Endothelial cell of umbilical vein (primary cell): ENCODE measurements at regions not wholly inside any gene's neighbourhood (a gene's known extent, or its start where the extent isn't known, plus 50 kb on each side); places are given as distances from the start of the nearest gene placed in this dataset.

Experiments used
- BruUV-seq: library from RNA; stranded (reverse); fragments of 400-500 nt; replicated peaks from 2 replicates; lab custom pipeline; 2021; lab: Mats Ljungman, UMichigan
- CTCF ChIA-PET: fragments of 300-600, 350-600 bp; sonication (Branson Sonifier 250); formaldehyde crosslinking; loops from one replicate; lab custom pipeline; 2021; ENCODE audit warnings: antibody characterized with exemption, inconsistent platforms; lab: Charles Lee
- POLR2A ChIA-PET: fragments of 300-600, 350-600 bp; sonication (Branson Sonifier 250); formaldehyde crosslinking; loops from one replicate; lab custom pipeline; 2021; ENCODE audit warnings: antibody characterized with exemption, inconsistent platforms; lab: Charles Lee
- DNase-seq: peaks from one replicate; pipeline ENCODE4 v3.0.0-alpha.2; 2011; ENCODE audit warnings: low read depth, low spot score
- FAIRE-seq: peaks from 2 replicates; lab custom pipeline; 2011; peaks lifted over from hg19 to GRCh38; lab: Jason Lieb, UNC
- H2AFZ ChIP-seq: 2 replicates; pipeline ENCODE4 v1.6.0; 2012; ENCODE audit warnings: low read depth, low read length, control low read depth, inconsistent platforms
- H3K27ac ChIP-seq: 2 replicates; pipeline ENCODE4 v1.5.1; 2011; ENCODE audit warnings: low read depth, mild to moderate bottlenecking, control low read depth, low read length, moderate library complexity; ENCODE audit not compliant: insufficient read depth
- H3K27me3 ChIP-seq, 2 experiments: 2 replicates each; pipeline versions ENCODE4 v1.6.0 to v1.6.1; 2011; ENCODE audit warnings: low read length in 2 of 2, mixed read lengths in 1 of 2; ENCODE audit not compliant: control insufficient read depth in 2 of 2, insufficient read depth in 2 of 2
- H3K36me3 ChIP-seq, 2 experiments: 2 replicates in 1 of 2; 3 replicates in 1 of 2; pipeline ENCODE4 v1.5.1; 2011; ENCODE audit warnings: low read length in 2 of 2, mild to moderate bottlenecking in 1 of 2, moderate library complexity in 1 of 2; ENCODE audit not compliant: control insufficient read depth in 2 of 2, insufficient read depth in 2 of 2; ENCODE audit errors: extremely low read depth in 1 of 2
- H3K4me1 ChIP-seq: 3 replicates; pipeline ENCODE4 v1.5.1; 2011; ENCODE audit warnings: mild to moderate bottlenecking, low read length; ENCODE audit not compliant: control insufficient read depth, insufficient read depth; ENCODE audit errors: extremely low read depth
- H3K4me2 ChIP-seq: 2 replicates; pipeline ENCODE4 v1.6.1; 2011; ENCODE audit warnings: low read length, control low read depth, mixed read lengths; ENCODE audit not compliant: insufficient read depth
- H3K4me3 ChIP-seq, 3 experiments: fragments of 200-600 bp in 1 of 3; sonication (generic), shearing (Covaris generic) in 1 of 3; replicated peaks in 1 of 3; 2 replicates each; pipeline ENCODE4 v1.5.1; 2011 to 2016; ENCODE audit warnings: control low read depth in 3 of 3, low read length in 3 of 3, mild to moderate bottlenecking in 2 of 3, inconsistent platforms in 1 of 3, low read depth in 1 of 3, moderate library complexity in 1 of 3; ENCODE audit not compliant: insufficient read depth in 1 of 3
- H3K79me2 ChIP-seq: 2 replicates; pipeline ENCODE4 v1.6.0; 2012; ENCODE audit warnings: low read length, inconsistent platforms; ENCODE audit not compliant: control insufficient read depth, insufficient read depth
- H3K9ac ChIP-seq: replicated peaks from 2 replicates; pipeline ENCODE3; 2011; ENCODE audit warnings: low read length, control low read depth; ENCODE audit not compliant: insufficient read depth; ENCODE audit errors: extremely low read depth
- H3K9me1 ChIP-seq: replicated peaks from 3 replicates; pipeline ENCODE4 v1.6.0; 2011; ENCODE audit warnings: mild to moderate bottlenecking, low read length; ENCODE audit not compliant: control insufficient read depth, insufficient read depth; ENCODE audit errors: extremely low read depth
- H3K9me3 ChIP-seq: replicated peaks from 2 replicates; pipeline ENCODE4 v1.5.1; 2012; ENCODE audit warnings: low read length, inconsistent platforms; ENCODE audit not compliant: control insufficient read depth, insufficient read depth
- H4K20me1 ChIP-seq: replicated peaks from 2 replicates; pipeline ENCODE3; 2011; ENCODE audit warnings: mild to moderate bottlenecking, low read length; ENCODE audit not compliant: control insufficient read depth, insufficient read depth; ENCODE audit errors: extremely low read depth
- FOS ChIP-seq: IDR thresholded peaks from 2 replicates; pipeline ENCODE4 v1.6.1; 2011; ENCODE audit warnings: mild to moderate bottlenecking, low read length, moderate library complexity, borderline replicate concordance; ENCODE audit not compliant: insufficient read depth
- JUN ChIP-seq: IDR thresholded peaks from 2 replicates; pipeline ENCODE4 v1.6.1; 2011; ENCODE audit warnings: borderline replicate concordance, low read depth; ENCODE audit not compliant: insufficient read length, insufficient read depth
- MAX ChIP-seq: IDR thresholded peaks from 2 replicates; pipeline ENCODE4 v1.6.1; 2011; ENCODE audit not compliant: insufficient read depth, insufficient read length
- MYC ChIP-seq: IDR thresholded peaks from one replicate; pipeline ENCODE4 v1.6.1; 2011; ENCODE audit warnings: mild to moderate bottlenecking, low read depth, low read length
- POLR2A ChIP-seq: IDR thresholded peaks from 2 replicates; pipeline ENCODE4 v1.6.1; 2012; ENCODE audit warnings: low read depth, mild to moderate bottlenecking, control low read depth, low read length
- POLR2AphosphoS5 ChIP-seq: IDR thresholded peaks from 2 replicates; pipeline ENCODE4 v1.6.1; 2012; ENCODE audit warnings: low read depth, mild to moderate bottlenecking, control low read depth, low read length, moderate library complexity; ENCODE audit not compliant: insufficient read depth
- dilution Hi-C: fragments of 300-500 bp; cut with MboI; formaldehyde crosslinking; loops from one replicate; pipeline ENCODE4 v1.15.0; 2019; ENCODE audit warnings: low sequenced_read_pairs; ENCODE audit not compliant: extremely low pct_ligation_motif_present
- intact Hi-C: fragments of 100-400 bp; cut with micrococcal nuclease; formaldehyde crosslinking; loops from one replicate; pipeline ENCODE4 v1.10.0; 2022
- TF ChIP-seq, protein P1 (sequence below), 2 donors: IDR thresholded peaks; 1 replicate in 1 of 2; 2 replicates in 1 of 2; pipeline ENCODE4 v1.5.1; 2011; ENCODE audit warnings: low read length in 2 of 2, mild to moderate bottlenecking in 2 of 2, moderate library complexity in 2 of 2, control low read depth in 1 of 2, inconsistent platforms in 1 of 2, low read depth in 1 of 2; ENCODE audit not compliant: insufficient read depth in 1 of 2; ENCODE audit errors: extremely low read depth in 1 of 2

GRCh38 chr9:121550569-121551512 lies 51.2 kb upstream of the GGTA1 start:
- intact Hi-C loops = loop anchor here (1.0 to 2.0 kb wide), 9 partner anchors 18 to 441 kb away; partner anchors contain the start of gene DAB2IP
- H3K27ac ChIP-seq = no peak overlapping the region
- peak overlapping the region in 1 of 3 experiments; percentile 3 for H3K4me3 ChIP-seq
- POLR2A ChIA-PET = interaction anchor here (0.8 kb wide), 1 partner anchor 23 kb away, joined by 5 read pairs; no protein-coding TSS in a partner anchor
- no peaks in the 10 kb centered on the region for H3K4me1 ChIP-seq
- no peaks in the 10 kb centered on the region for H3K9me1 ChIP-seq
- peak overlapping the region; percentile 52 for H2AFZ ChIP-seq
- no peaks in the 10 kb centered on the region for H3K79me2 ChIP-seq
- H3K9ac ChIP-seq = no peak overlapping the region
- H3K9me3 ChIP-seq = no peaks in the 10 kb centered on the region
- H3K36me3 ChIP-seq = no peaks in the 10 kb centered on the region
- H3K4me2 ChIP-seq = no peak overlapping the region
- FAIRE-seq = peak; percentile 75
- peak; percentile 70 for DNase-seq
- H3K27me3 ChIP-seq = peaks cover 0 to 4% of the 10 kb centered on the region in 2 experiments
- no peaks in the 10 kb centered on the region for H4K20me1 ChIP-seq
- dilution Hi-C loops = no loop called here
- no peak for TF ChIP-seq FOS
- TF ChIP-seq, protein P1, sequence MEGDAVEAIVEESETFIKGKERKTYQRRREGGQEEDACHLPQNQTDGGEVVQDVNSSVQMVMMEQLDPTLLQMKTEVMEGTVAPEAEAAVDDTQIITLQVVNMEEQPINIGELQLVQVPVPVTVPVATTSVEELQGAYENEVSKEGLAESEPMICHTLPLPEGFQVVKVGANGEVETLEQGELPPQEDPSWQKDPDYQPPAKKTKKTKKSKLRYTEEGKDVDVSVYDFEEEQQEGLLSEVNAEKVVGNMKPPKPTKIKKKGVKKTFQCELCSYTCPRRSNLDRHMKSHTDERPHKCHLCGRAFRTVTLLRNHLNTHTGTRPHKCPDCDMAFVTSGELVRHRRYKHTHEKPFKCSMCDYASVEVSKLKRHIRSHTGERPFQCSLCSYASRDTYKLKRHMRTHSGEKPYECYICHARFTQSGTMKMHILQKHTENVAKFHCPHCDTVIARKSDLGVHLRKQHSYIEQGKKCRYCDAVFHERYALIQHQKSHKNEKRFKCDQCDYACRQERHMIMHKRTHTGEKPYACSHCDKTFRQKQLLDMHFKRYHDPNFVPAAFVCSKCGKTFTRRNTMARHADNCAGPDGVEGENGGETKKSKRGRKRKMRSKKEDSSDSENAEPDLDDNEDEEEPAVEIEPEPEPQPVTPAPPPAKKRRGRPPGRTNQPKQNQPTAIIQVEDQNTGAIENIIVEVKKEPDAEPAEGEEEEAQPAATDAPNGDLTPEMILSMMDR (IDR thresholded peaks at IDR 0.05; ENCODE audit: extremely low read depth in 1 of 2, insufficient read depth in 1 of 2, low read depth in 1 of 2, low read length in 2 of 2) = peak; percentile 89 to 94
- no peak for TF ChIP-seq POLR2AphosphoS5
- TF ChIP-seq POLR2A = no peak
- no peak for TF ChIP-seq JUN
- no peak for TF ChIP-seq MYC
- TF ChIP-seq MAX = no peak
- no TSS peak for BruUV-seq
- CTCF ChIA-PET = interaction anchor here (0.5 to 2.9 kb wide), 48 partner anchors 9 to 800 kb away, joined by 3 to 63 read pairs (median 4); partner anchors contain the start of gene TTLL11
